HG02759 (cell line): ENCODE measurements at regions not wholly inside any gene's neighbourhood (a gene's known extent, or its start where the extent isn't known, plus 50 kb on each side); places are given as distances from the start of the nearest gene placed in this dataset.
"Not testable (repeated sequence)": the region's sequence is repeated elsewhere in the genome, so short reads cannot be mapped to it uniquely, and the experiment has no call there.

Experiments
- ATAC-seq: cut with Tn5 transposase; IDR thresholded peaks from one replicate; pipeline ENCODE4 v1.9.1; 2021; ENCODE audit warnings: mild to moderate bottlenecking, moderate library complexity; ENCODE audit not compliant: unreplicated experiment

GRCh38 chr11:67805253-67806126, 131.1 kb upstream of the ALDH3B2 start:
- ATAC-seq: peak; percentile 97

- ATAC-seq: not testable (repeated sequence)
Measured at GRCh38 chr11:67804435-67805252, 130.2 kb upstream of the ALDH3B2 start.

- ATAC-seq: not testable (repeated sequence)
Measured at GRCh38 chr11:67803519-67803918, 129.1 kb upstream of the ALDH3B2 start.

- ATAC-seq: not testable (repeated sequence)
Measured at GRCh38 chr11:67803055-67803454, 128.6 kb upstream of the ALDH3B2 start.

- not testable (repeated sequence) for ATAC-seq
Measured at GRCh38 chr11:67802623-67803022, 128.2 kb upstream of the ALDH3B2 start.

- ATAC-seq: not testable (repeated sequence)
Measured at GRCh38 chr11:67801397-67801796, 127.0 kb upstream of the ALDH3B2 start.

- not testable (repeated sequence) for ATAC-seq
Measured at GRCh38 chr11:67800591-67800990, 126.2 kb upstream of the ALDH3B2 start.

GRCh38 chr11:67799808-67800207, 125.4 kb upstream of the ALDH3B2 start:
- ATAC-seq: not testable (repeated sequence)

GRCh38 chr11:67797726-67798521, 123.5 kb upstream of the ALDH3B2 start:
- not testable (repeated sequence) for ATAC-seq

- no peak for ATAC-seq
Measured at GRCh38 chr11:67795746-67796145, 121.3 kb upstream of the ALDH3B2 start.

- not testable (repeated sequence) for ATAC-seq
Measured at GRCh38 chr11:67793750-67794149, 119.3 kb upstream of the ALDH3B2 start.

- not testable (repeated sequence) for ATAC-seq
Measured at GRCh38 chr11:67792273-67792990, 118.0 kb upstream of the ALDH3B2 start.

- not testable (repeated sequence) for ATAC-seq
Measured at GRCh38 chr11:67791598-67792170, 117.3 kb upstream of the ALDH3B2 start.

GRCh38 chr11:67788341-67788695, 113.9 kb upstream of the ALDH3B2 start:
- ATAC-seq: not testable (repeated sequence)

- not testable (repeated sequence) for ATAC-seq
Measured at GRCh38 chr11:67787681-67788340, 113.4 kb upstream of the ALDH3B2 start.

GRCh38 chr11:67781967-67782366, 107.5 kb upstream of the ALDH3B2 start:
- not testable (repeated sequence) for ATAC-seq

GRCh38 chr11:67781506-67781905, 107.1 kb upstream of the ALDH3B2 start:
- not testable (repeated sequence) for ATAC-seq

- ATAC-seq: no peak
Measured at GRCh38 chr11:67780056-67780455, 105.6 kb upstream of the ALDH3B2 start.

GRCh38 chr11:67779189-67779875, 104.9 kb upstream of the ALDH3B2 start:
- ATAC-seq: not testable (repeated sequence)
